ENCODE measurements at regions not wholly inside any gene's neighbourhood (a gene's known extent, or its start where the extent isn't known, plus 50 kb on each side); places are given as distances from the start of the nearest gene placed in this dataset.

GRCh38 chr14:58808828-58809227, 171.1 kb downstream of the DACT1 start:
- Mint-ChIP-seq H3K4me3 (no peak overlapping the region), H3K27ac (no peak overlapping the region), H3K4me1 (ENCODE audit: low read depth in 2 of 2) (no peaks in the 10 kb centered on the region), H3K9me3 (no peaks in the 10 kb centered on the region), H3K36me3 (ENCODE audit: insufficient read depth) (no peaks in the 10 kb centered on the region), H3K27me3 (peaks cover 0 to 7% of the 10 kb centered on the region in 2 donors)
- ATAC-seq (replicated peaks) (no peak), DNase-seq (no peak)

- H3K27ac Mint-ChIP-seq, result no peak overlapping the region
- no peaks in the 10 kb centered on the region for H3K36me3 Mint-ChIP-seq (ENCODE audit: insufficient read depth)
- ATAC-seq (replicated peaks) (no peak), DNase-seq (no peak)
- peaks cover 0 to 7% of the 10 kb centered on the region in 2 donors for H3K27me3 Mint-ChIP-seq
- H3K4me3 Mint-ChIP-seq, result no peak overlapping the region
- no peaks in the 10 kb centered on the region for H3K9me3 Mint-ChIP-seq
- H3K4me1 Mint-ChIP-seq (ENCODE audit: low read depth in 2 of 2), result no peaks in the 10 kb centered on the region
These were observed 171.8 kb downstream of the DACT1 start for GRCh38 chr14:58809520-58809919.

- no peak for ATAC-seq (replicated peaks)
- Mint-ChIP-seq H3K4me3 (no peak overlapping the region), H3K27me3 (no peaks in the 10 kb centered on the region), H3K9me3 (peaks cover 0 to 2% of the 10 kb centered on the region in 2 donors), H3K4me1 (ENCODE audit: low read depth in 2 of 2) (no peaks in the 10 kb centered on the region), H3K27ac (no peak overlapping the region), H3K36me3 (ENCODE audit: insufficient read depth) (no peaks in the 10 kb centered on the region)
- DNase-seq, result no peak
These were observed 174.5 kb downstream of the DACT1 start for GRCh38 chr14:58812050-58812910.

GRCh38 chr14:58813745-58814144, 176.0 kb downstream of the DACT1 start:
- Mint-ChIP-seq H3K4me3 (no peak overlapping the region), H3K36me3 (ENCODE audit: insufficient read depth) (no peaks in the 10 kb centered on the region), H3K9me3 (peaks cover 0 to 2% of the 10 kb centered on the region in 2 donors), H3K4me1 (ENCODE audit: low read depth in 2 of 2) (no peaks in the 10 kb centered on the region), H3K27ac (no peak overlapping the region), H3K27me3 (peaks cover 0 to 3% of the 10 kb centered on the region in 2 donors)
- DNase-seq (no peak), ATAC-seq (replicated peaks) (no peak)

- Mint-ChIP-seq H3K27me3 (peaks cover 0 to 4% of the 10 kb centered on the region in 2 donors), H3K36me3 (ENCODE audit: insufficient read depth) (no peaks in the 10 kb centered on the region), H3K9me3 (peaks cover 0 to 2% of the 10 kb centered on the region in 2 donors), H3K4me1 (ENCODE audit: low read depth in 2 of 2) (no peaks in the 10 kb centered on the region), H3K27ac (no peak overlapping the region), H3K4me3 (no peak overlapping the region)
- ATAC-seq (replicated peaks) (no peak), DNase-seq (no peak)
These were observed 176.7 kb downstream of the DACT1 start for GRCh38 chr14:58814466-58814865.

GRCh38 chr14:58815161-58815701, 177.5 kb downstream of the DACT1 start:
- DNase-seq, result no peak

GRCh38 chr14:58815794-58816193, 178.0 kb downstream of the DACT1 start:
- Mint-ChIP-seq H3K9me3 (peaks cover 0 to 2% of the 10 kb centered on the region in 2 donors), H3K27ac (no peak overlapping the region), H3K36me3 (ENCODE audit: insufficient read depth) (no peaks in the 10 kb centered on the region), H3K27me3 (peaks cover 0 to 4% of the 10 kb centered on the region in 2 donors), H3K4me1 (ENCODE audit: low read depth in 2 of 2) (no peaks in the 10 kb centered on the region), H3K4me3 (no peak overlapping the region)
- ATAC-seq (replicated peaks) (no peak), DNase-seq (no peak)

More at GRCh38 chr14:58815161-58815701, 177.5 kb downstream of the DACT1 start:
- Mint-ChIP-seq H3K9me3 (peaks cover 0 to 2% of the 10 kb centered on the region in 2 donors), H3K36me3 (ENCODE audit: insufficient read depth) (no peaks in the 10 kb centered on the region), H3K27ac (no peak overlapping the region), H3K27me3 (peaks cover 0 to 4% of the 10 kb centered on the region in 2 donors), H3K4me3 (no peak overlapping the region), H3K4me1 (ENCODE audit: low read depth in 2 of 2) (no peaks in the 10 kb centered on the region)
- ATAC-seq (replicated peaks), result no peak

- no peak overlapping the region for H3K4me3 Mint-ChIP-seq
- DNase-seq, result no peak
- H3K9me3 Mint-ChIP-seq, result peaks cover 0 to 2% of the 10 kb centered on the region in 2 donors
These were observed 178.8 kb downstream of the DACT1 start for GRCh38 chr14:58816416-58817115.

GRCh38 chr14:58817846-58818245, 180.1 kb downstream of the DACT1 start:
- Mint-ChIP-seq H3K4me1 (ENCODE audit: low read depth in 2 of 2) (no peaks in the 10 kb centered on the region), H3K36me3 (ENCODE audit: insufficient read depth) (no peaks in the 10 kb centered on the region), H3K9me3 (peaks cover 0 to 2% of the 10 kb centered on the region in 2 donors), H3K4me3 (no peak overlapping the region), H3K27ac (no peak overlapping the region), H3K27me3 (peaks cover 0 to 4% of the 10 kb centered on the region in 2 donors)
- ATAC-seq (replicated peaks) (no peak), DNase-seq (no peak)

More at GRCh38 chr14:58816416-58817115, 178.8 kb downstream of the DACT1 start:
- Mint-ChIP-seq H3K27me3 (peaks cover 0 to 4% of the 10 kb centered on the region in 2 donors), H3K36me3 (ENCODE audit: insufficient read depth) (no peaks in the 10 kb centered on the region), H3K4me1 (ENCODE audit: low read depth in 2 of 2) (no peaks in the 10 kb centered on the region), H3K27ac (no peak overlapping the region)
- no peak for ATAC-seq (replicated peaks)

- Mint-ChIP-seq H3K27me3 (peaks cover 0 to 4% of the 10 kb centered on the region in 2 donors), H3K4me3 (no peak overlapping the region), H3K4me1 (ENCODE audit: low read depth in 2 of 2) (no peaks in the 10 kb centered on the region), H3K36me3 (ENCODE audit: insufficient read depth) (no peaks in the 10 kb centered on the region), H3K27ac (no peak overlapping the region), H3K9me3 (peaks cover 0 to 2% of the 10 kb centered on the region in 2 donors)
- ATAC-seq (replicated peaks) (no peak), DNase-seq (no peak)
These were observed 182.3 kb downstream of the DACT1 start for GRCh38 chr14:58820032-58820431.

- no peak for ATAC-seq (replicated peaks)
- Mint-ChIP-seq H3K36me3 (ENCODE audit: insufficient read depth) (no peaks in the 10 kb centered on the region), H3K27me3 (peaks cover 0 to 4% of the 10 kb centered on the region in 2 donors), H3K4me3 (no peak overlapping the region), H3K9me3 (no peaks in the 10 kb centered on the region), H3K4me1 (ENCODE audit: low read depth in 2 of 2) (no peaks in the 10 kb centered on the region), H3K27ac (no peak overlapping the region)
- DNase-seq, result no peak
These were observed 183.7 kb downstream of the DACT1 start for GRCh38 chr14:58821421-58821820.

GRCh38 chr14:58822856-58823255, 185.1 kb downstream of the DACT1 start:
- Mint-ChIP-seq H3K4me3 (no peak overlapping the region), H3K4me1 (ENCODE audit: low read depth in 2 of 2) (no peaks in the 10 kb centered on the region), H3K27ac (no peak overlapping the region), H3K36me3 (ENCODE audit: insufficient read depth) (no peaks in the 10 kb centered on the region), H3K9me3 (no peaks in the 10 kb centered on the region), H3K27me3 (peaks cover 0 to 4% of the 10 kb centered on the region in 2 donors)
- ATAC-seq (replicated peaks), result no peak
- DNase-seq, result no peak

GRCh38 chr14:58823312-58823711, 185.6 kb downstream of the DACT1 start:
- Mint-ChIP-seq H3K27me3 (peaks cover 0 to 4% of the 10 kb centered on the region in 2 donors), H3K4me1 (ENCODE audit: low read depth in 2 of 2) (no peaks in the 10 kb centered on the region), H3K4me3 (no peak overlapping the region), H3K27ac (no peak overlapping the region), H3K9me3 (no peaks in the 10 kb centered on the region), H3K36me3 (ENCODE audit: insufficient read depth) (no peaks in the 10 kb centered on the region)
- DNase-seq, result no peak
- ATAC-seq (replicated peaks), result no peak

All from effector memory CD8-positive, alpha-beta T cell (primary cell).